ENCODE measurements at regions not wholly inside any gene's neighbourhood (a gene's known extent, or its start where the extent isn't known, plus 50 kb on each side); places are given as distances from the start of the nearest gene placed in this dataset.
"Not testable (repeated sequence)": the region's sequence is repeated elsewhere in the genome, so short reads cannot be mapped to it uniquely, and the experiment has no call there.

DNA sequence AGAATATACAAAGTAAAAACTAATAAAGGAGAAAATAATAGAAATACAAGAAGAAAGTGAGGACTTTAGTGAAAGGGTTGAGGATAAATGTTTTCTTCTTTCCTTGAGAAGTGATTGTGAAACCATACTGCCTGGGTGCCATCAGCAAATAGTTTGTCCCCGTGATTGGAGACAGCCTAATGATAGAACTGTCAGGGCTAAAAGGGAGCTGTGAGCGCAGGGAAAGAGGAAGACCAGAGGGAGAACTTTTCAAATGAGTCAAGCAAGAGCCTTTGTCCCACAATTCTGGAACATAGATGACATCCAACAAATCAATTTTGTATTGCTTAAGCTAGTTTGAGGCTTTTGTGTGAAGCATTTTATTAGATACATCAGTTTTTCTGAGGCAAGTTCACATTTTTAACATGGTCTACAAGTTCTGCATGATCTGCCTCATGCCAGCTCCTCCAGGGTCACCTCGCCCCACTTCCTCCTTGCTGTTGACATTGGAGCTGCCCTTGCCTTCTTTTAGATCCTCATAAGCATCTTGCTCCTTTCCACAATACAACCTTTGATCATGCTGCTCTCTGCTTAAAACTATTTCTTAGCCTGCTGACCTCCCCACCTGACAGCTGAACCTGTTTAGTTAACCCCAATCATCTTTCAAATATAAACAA is 213.4 kb upstream of the REG3G start:
- TF ChIP-seq, protein P1, sequence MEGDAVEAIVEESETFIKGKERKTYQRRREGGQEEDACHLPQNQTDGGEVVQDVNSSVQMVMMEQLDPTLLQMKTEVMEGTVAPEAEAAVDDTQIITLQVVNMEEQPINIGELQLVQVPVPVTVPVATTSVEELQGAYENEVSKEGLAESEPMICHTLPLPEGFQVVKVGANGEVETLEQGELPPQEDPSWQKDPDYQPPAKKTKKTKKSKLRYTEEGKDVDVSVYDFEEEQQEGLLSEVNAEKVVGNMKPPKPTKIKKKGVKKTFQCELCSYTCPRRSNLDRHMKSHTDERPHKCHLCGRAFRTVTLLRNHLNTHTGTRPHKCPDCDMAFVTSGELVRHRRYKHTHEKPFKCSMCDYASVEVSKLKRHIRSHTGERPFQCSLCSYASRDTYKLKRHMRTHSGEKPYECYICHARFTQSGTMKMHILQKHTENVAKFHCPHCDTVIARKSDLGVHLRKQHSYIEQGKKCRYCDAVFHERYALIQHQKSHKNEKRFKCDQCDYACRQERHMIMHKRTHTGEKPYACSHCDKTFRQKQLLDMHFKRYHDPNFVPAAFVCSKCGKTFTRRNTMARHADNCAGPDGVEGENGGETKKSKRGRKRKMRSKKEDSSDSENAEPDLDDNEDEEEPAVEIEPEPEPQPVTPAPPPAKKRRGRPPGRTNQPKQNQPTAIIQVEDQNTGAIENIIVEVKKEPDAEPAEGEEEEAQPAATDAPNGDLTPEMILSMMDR (IDR thresholded peaks at IDR 0.05; ENCODE audit: borderline replicate concordance, control extremely low read depth, extremely low read depth, insufficient read depth, missing control alignments), result no peak
- in situ Hi-C loops (cut with MboI; ENCODE audit: low sequenced_read_pairs, unreplicated experiment), result no loop called here
- no peak for DNase-seq (ENCODE audit: low spot score)

DNA sequence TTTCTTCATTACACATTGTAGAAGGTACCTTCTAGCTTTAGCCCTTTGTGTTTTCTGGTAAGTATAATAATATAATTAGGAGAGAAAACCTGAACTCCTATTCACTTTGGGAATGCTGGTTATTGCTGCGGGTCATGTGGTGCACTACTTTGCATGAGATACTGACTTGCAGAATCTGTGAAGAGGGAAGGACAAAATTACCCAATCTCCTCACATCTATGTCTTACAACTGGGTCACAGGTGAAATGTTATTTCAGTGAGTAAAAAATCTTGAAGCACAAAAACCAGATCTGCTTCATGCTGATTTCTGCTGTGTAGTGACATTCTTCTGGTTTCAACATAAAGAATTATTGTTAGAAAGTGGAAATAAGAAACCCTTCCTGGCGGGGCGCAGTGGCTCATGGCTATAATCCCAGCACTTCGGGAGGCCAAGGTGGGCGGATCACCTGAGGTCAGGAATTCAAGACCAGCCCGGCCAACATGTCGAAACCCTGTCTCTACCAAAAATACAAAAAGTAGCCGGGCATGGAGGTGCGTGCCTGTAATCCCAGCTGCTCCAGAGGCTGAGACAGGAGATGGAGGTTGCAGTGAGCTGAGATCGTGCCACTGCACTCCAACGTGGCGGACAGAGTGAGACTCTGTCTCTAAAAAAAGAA is 211.0 kb upstream of the REG3G start:
- in situ Hi-C loops (cut with MboI; ENCODE audit: low sequenced_read_pairs, unreplicated experiment), result no loop called here
- TF ChIP-seq, protein P1 (IDR thresholded peaks at IDR 0.05; ENCODE audit: borderline replicate concordance, control extremely low read depth, extremely low read depth, insufficient read depth, missing control alignments), result no peak

DNA sequence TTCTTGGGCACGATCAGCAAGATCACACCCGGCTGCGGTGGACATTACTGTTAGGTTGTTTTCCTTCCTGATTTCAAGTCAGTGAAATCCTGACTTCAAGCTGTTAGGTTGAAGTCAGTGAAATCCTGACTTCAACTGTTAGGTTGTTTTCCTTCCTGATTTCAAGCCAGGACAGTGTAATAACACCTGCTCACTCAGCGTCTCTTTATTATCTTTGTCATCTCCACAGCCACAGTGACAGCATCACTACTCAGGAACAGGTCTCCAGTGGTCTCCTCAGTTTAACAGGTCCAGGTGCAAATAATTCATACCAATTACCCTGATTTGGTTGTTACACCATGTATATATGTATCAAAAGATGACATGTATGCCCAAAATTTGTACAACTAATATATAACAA is 208.1 kb upstream of the REG3G start:
- no peak for DNase-seq (ENCODE audit: low spot score)
- in situ Hi-C loops (cut with MboI; ENCODE audit: low sequenced_read_pairs, unreplicated experiment), result no loop called here
- TF ChIP-seq, protein P1 (IDR thresholded peaks at IDR 0.05; ENCODE audit: borderline replicate concordance, control extremely low read depth, extremely low read depth, insufficient read depth, missing control alignments), result no peak

More for the DNA sequence above, 211.0 kb upstream of the REG3G start:
- DNase-seq (ENCODE audit: low spot score), result no peak

DNA sequence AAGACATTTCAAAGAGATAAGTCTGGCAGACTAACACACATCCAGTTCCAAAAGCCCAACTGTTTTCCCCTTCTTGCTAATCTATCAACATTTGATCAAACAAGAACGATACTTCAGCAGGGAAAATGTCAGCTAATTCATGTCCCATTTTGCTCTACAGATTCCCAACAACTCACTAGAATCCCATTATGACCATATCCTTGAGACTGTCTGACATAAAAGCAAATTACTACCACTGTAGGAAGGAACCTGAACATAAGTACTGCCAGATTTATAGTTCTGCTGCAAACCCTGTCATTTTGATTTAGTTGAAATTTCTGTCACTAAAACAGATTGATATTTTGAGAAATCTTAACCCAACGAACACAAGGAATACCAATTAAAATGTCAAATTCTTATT is 193.0 kb upstream of the REG3G start:
- no peak for DNase-seq (ENCODE audit: low spot score)
- in situ Hi-C loops (cut with MboI; ENCODE audit: low sequenced_read_pairs, unreplicated experiment), result no loop called here
- TF ChIP-seq, protein P1 (IDR thresholded peaks at IDR 0.05; ENCODE audit: borderline replicate concordance, control extremely low read depth, extremely low read depth, insufficient read depth, missing control alignments), result no peak

DNA sequence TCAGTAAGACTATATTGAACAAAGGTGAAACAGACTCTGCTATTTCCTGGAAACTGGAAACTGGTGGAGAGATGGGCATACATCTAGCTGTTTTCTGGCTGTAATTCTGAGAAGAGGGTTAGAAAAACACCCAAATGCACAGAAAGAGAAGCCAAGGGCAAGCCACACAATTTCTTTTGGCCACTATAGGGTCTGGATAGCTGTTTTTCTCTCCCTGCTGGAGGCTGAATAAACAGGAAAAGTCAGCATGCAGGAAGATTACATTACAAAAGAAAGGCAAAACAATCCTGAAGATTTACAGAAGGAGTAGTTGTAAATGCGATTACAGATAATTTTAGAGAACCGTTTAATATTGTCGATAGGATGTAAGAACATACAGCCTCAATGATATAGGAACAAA is 186.2 kb upstream of the REG3G start:
- in situ Hi-C loops (cut with MboI; ENCODE audit: low sequenced_read_pairs, unreplicated experiment), result no loop called here
- TF ChIP-seq, protein P1 (IDR thresholded peaks at IDR 0.05; ENCODE audit: borderline replicate concordance, control extremely low read depth, extremely low read depth, insufficient read depth, missing control alignments), result no peak
- DNase-seq (ENCODE audit: low spot score), result no peak

DNA sequence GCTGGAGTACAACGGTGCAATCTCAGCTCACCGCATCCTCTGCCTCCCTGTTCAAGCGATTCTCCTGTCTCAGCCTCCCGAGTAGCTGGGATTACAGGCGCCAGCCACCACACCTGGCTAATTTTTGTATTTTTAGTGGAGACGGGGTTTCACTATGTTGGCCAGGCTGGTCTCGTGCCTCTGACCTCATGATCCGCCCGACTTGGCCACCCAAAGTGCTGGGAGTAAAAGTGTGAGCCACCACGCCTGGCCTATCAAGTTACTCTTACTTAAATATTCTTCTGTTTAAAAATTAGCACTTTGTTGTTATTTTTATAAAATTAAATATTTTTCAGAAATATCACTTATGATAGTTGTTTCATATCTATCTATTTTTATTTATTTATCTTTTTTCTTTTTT is 185.2 kb upstream of the REG3G start:
- DNase-seq (ENCODE audit: low spot score); in situ Hi-C loops (cut with MboI; ENCODE audit: low sequenced_read_pairs, unreplicated experiment): not testable (repeated sequence)

DNA sequence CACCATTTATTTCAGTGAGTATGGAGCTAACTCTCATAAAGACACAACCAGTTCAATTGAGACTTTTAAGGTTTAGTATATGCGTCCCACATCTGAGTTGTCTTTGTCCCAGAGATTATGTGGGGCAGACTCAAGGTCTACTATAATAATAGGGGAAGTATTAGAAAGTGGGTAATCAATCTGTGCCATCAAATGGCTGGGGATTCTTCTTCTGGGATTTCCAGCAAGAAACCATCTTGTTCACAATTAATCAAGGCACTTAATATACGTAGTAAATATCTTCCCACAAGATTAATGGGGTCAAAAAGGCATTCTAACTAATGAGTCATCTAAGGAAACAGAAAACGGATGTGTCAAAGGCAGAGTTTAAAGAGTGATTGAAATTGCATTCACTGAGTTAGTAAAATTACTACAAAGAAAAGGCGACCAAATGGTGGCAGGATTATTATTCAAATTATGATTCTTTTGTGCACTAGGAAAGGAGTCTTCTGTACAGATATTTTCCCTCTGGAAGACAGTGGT is 179.8 kb upstream of the REG3G start:
- DNase-seq (ENCODE audit: low spot score), result no peak
- TF ChIP-seq, protein P1 (IDR thresholded peaks at IDR 0.05; ENCODE audit: borderline replicate concordance, control extremely low read depth, extremely low read depth, insufficient read depth, missing control alignments), result no peak
- in situ Hi-C loops (cut with MboI; ENCODE audit: low sequenced_read_pairs, unreplicated experiment), result no loop called here

Measured in GM13976 (cell line).